ENCODE measurements at regions not wholly inside any gene's neighbourhood (a gene's known extent, or its start where the extent isn't known, plus 50 kb on each side); places are given as distances from the start of the nearest gene placed in this dataset.

DNA sequence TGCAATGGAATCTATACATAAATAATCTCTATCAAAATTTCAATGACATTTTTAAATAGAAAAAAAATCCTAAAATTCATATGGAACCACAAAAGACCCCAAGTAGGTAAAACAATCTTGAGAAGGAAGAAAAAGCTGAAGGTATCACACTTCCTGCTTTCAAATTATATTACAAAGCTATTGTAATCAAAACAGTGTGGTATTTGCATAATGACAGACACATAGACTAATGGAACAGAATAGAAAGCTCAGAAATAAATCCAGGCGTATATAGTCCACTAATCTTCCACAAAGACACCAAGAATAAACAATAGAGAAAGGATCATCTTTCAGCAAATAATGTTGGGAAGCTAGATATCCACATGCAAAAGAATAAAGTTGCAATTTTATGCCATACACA is 699.8 kb upstream of the ID2 start:
- ChIA-PET POLR2A (no interaction called here), CTCF (interaction anchor here (1.1 kb wide), 1 partner anchor 11 kb away, joined by 4 read pairs; no protein-coding TSS in a partner anchor)
- no peak overlapping the region for H3K4me3 ChIP-seq (ENCODE audit: low read depth, low read length)
- DNase-seq (ENCODE audit: low read depth, low spot score): no peak
- TF ChIP-seq, protein P1, sequence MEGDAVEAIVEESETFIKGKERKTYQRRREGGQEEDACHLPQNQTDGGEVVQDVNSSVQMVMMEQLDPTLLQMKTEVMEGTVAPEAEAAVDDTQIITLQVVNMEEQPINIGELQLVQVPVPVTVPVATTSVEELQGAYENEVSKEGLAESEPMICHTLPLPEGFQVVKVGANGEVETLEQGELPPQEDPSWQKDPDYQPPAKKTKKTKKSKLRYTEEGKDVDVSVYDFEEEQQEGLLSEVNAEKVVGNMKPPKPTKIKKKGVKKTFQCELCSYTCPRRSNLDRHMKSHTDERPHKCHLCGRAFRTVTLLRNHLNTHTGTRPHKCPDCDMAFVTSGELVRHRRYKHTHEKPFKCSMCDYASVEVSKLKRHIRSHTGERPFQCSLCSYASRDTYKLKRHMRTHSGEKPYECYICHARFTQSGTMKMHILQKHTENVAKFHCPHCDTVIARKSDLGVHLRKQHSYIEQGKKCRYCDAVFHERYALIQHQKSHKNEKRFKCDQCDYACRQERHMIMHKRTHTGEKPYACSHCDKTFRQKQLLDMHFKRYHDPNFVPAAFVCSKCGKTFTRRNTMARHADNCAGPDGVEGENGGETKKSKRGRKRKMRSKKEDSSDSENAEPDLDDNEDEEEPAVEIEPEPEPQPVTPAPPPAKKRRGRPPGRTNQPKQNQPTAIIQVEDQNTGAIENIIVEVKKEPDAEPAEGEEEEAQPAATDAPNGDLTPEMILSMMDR (IDR thresholded peaks at IDR 0.05; ENCODE audit: insufficient read depth, low read length, missing control alignments): no peak

- no peak for DNase-seq (ENCODE audit: low read depth, low spot score)
- no peak overlapping the region for H3K4me3 ChIP-seq (ENCODE audit: low read depth, low read length)
- ChIA-PET CTCF (no interaction called here), POLR2A (no interaction called here)
- TF ChIP-seq, protein P1 (IDR thresholded peaks at IDR 0.05; ENCODE audit: insufficient read depth, low read length, missing control alignments): no peak
These were observed 698.4 kb upstream of the ID2 start for GRCh38 chr2:7983451-7983850.

DNA sequence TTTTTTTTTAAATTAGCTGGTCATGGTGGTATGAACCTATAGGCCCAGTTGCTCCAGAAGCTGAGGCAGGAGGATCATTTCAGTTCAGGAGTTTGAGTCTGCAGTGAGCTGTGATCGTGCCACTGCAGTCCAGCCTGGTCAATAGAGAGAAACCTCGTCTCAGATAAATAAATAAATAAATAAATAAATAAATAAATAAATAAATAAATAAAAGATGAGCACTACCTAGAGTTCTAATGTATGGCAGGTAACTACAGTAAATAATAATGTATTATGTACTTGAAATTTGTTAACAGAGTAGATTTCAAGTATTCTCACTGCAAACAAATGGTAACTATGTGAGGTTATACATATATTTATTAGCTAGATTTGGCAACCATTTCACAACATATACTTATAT is 697.9 kb upstream of the ID2 start:
- no peak for DNase-seq (ENCODE audit: low read depth, low spot score)
- no peak overlapping the region for H3K4me3 ChIP-seq (ENCODE audit: low read depth, low read length)
- ChIA-PET CTCF (no interaction called here), POLR2A (no interaction called here)
- TF ChIP-seq, protein P1 (IDR thresholded peaks at IDR 0.05; ENCODE audit: insufficient read depth, low read length, missing control alignments): no peak

DNA sequence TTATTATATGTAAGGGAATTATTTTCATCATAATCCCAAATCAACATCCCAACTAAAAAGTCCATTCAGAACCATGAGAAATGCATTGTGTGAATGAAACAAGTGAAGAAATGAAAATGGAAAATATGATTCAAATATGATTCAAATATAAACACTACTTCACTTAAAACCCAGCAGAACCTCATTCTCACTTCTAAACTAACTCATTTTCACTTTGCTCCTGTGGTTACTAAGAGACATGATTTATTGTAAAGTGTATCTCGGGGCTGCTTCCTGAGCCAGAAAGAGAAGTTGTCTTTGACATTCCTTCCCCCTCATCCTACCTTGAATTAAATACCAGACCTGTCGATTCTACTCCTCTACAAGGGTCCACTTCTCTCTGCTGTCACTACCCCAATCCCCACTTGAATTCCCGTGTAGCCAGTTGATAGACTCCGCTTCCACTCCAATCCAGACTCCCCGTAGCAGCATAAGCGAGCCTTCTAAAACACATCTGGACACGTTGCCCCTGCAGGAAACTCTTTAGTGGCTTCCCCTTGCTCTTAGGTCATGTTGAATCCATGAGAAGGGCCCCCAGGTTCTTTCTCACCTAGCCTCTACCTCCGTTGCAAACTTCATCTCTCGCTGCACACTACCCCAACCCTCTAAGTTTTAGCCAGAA is 697.0 kb upstream of the ID2 start:
- no peak overlapping the region for H3K4me3 ChIP-seq (ENCODE audit: low read depth, low read length)
- ChIA-PET POLR2A (no interaction called here), CTCF (no interaction called here)
- TF ChIP-seq, protein P1 (IDR thresholded peaks at IDR 0.05; ENCODE audit: insufficient read depth, low read length, missing control alignments): no peak
- DNase-seq (ENCODE audit: low read depth, low spot score): no peak

DNA sequence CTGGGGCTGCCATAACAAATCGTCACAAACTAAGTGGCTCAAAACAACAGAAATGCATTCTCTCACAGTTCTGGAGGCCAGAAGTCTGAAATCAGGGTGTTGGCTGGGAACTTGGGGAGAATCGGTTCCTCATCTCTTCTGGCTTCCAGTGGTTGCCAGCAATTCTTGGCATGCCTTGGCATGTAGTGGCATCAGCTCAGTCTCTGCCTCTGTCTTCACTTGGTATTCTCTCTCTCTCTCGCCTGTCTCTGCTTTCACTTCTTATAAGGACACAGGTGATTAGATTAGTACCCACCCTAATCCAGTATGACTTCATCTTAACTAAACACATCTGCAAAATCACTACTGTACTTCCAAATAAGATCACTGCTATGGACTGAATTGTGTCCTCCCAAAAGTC is 695.4 kb upstream of the ID2 start:
- CTCF ChIA-PET: no interaction called here
- TF ChIP-seq, protein P1 (IDR thresholded peaks at IDR 0.05; ENCODE audit: insufficient read depth, low read length, missing control alignments): no peak
- no peak for DNase-seq (ENCODE audit: low read depth, low spot score)
- H3K4me3 ChIP-seq (ENCODE audit: low read depth, low read length): no peak overlapping the region
- POLR2A ChIA-PET: interaction anchor here (0.5 kb wide), 1 partner anchor 133 kb away, joined by 4 read pairs; no protein-coding TSS in a partner anchor

- DNase-seq (ENCODE audit: low read depth, low spot score): no peak
- CTCF ChIA-PET: no interaction called here
- TF ChIP-seq, protein P1 (IDR thresholded peaks at IDR 0.05; ENCODE audit: insufficient read depth, low read length, missing control alignments): no peak
- POLR2A ChIA-PET: no interaction called here
- no peak overlapping the region for H3K4me3 ChIP-seq (ENCODE audit: low read depth, low read length)
These were observed 693.9 kb upstream of the ID2 start for GRCh38 chr2:7987992-7988391.
